Small intestine (tissue), 7 donors: ENCODE measurements at regions not wholly inside any gene's neighbourhood (a gene's known extent, or its start where the extent isn't known, plus 50 kb on each side); places are given as distances from the start of the nearest gene placed in this dataset.

ENCODE experiments used
- DNase-seq, 2 donors: peaks; one replicate each; pipeline versions ENCODE4 v3.0.0 to v3.0.0-alpha.2; 2013
- FAIRE-seq: peaks from 2 replicates; lab custom pipeline; 2012; peaks lifted over from hg19 to GRCh38; lab: Jason Lieb, UNC
- H3K27ac ChIP-seq, 3 donors: one replicate each; pipeline ENCODE4 v1.5.1; 2013; ENCODE audit warnings: low read length in 2 of 3, mild to moderate bottlenecking in 2 of 3, control low read depth in 1 of 3, inconsistent platforms in 1 of 3, low read depth in 1 of 3, moderate library complexity in 1 of 3
- H3K27me3 ChIP-seq, 3 donors: one replicate each; pipeline ENCODE4 v1.6.1; 2013; ENCODE audit warnings: low read length in 3 of 3, inconsistent platforms in 1 of 3; ENCODE audit not compliant: control insufficient read depth in 3 of 3, insufficient read depth in 3 of 3
- H3K36me3 ChIP-seq, 3 donors: one replicate each; pipeline ENCODE4 v1.6.1; 2013; ENCODE audit warnings: low read length in 3 of 3, inconsistent platforms in 1 of 3, low read depth in 1 of 3, mild to moderate bottlenecking in 1 of 3, moderate library complexity in 1 of 3; ENCODE audit not compliant: control insufficient read depth in 3 of 3, insufficient read depth in 2 of 3
- H3K4me1 ChIP-seq, 3 donors: one replicate each; pipeline ENCODE4 v1.6.1; 2013; ENCODE audit warnings: low read length in 2 of 3, inconsistent platforms in 1 of 3, low read depth in 1 of 3, mild to moderate bottlenecking in 1 of 3, moderate library complexity in 1 of 3; ENCODE audit not compliant: control insufficient read depth in 3 of 3, insufficient read depth in 2 of 3
- H3K4me3 ChIP-seq, 3 donors: one replicate each; pipeline ENCODE4 v1.5.1; 2013; ENCODE audit warnings: low read length in 3 of 3, control low read depth in 1 of 3, inconsistent platforms in 1 of 3, low read depth in 1 of 3, mild to moderate bottlenecking in 1 of 3, moderate library complexity in 1 of 3
- H3K9me3 ChIP-seq, 2 donors: one replicate each; pipeline ENCODE4 v1.6.1; 2013; ENCODE audit warnings: low read depth in 1 of 2, low read length in 1 of 2; ENCODE audit not compliant: control insufficient read depth in 2 of 2, insufficient read depth in 1 of 2
- WGBS, 3 donors: extraction: QIAGEN DNeasy Blood & Tissue Kit; methylation state at CpG; one replicate each; pipeline ENCODE4 v1.1.7; 2013; 5-methylcytosine and 5-hydroxymethylcytosine counted together
- donor health status: healthy with polysubstance abuse.
- donor health status: control.
- donor health status: control.
- donor health status: Bipolar disorder and iron deficiency.
- donor health status: healthy.

- DNase-seq: no peak
- Histone ChIP-seq H3K27me3 (peaks cover 0 to 7% (median 5%) of the 10 kb centered on the region in 3 donors), H3K4me3 (no peak overlapping the region), H3K27ac (no peak overlapping the region), H3K9me3 (no peaks in the 10 kb centered on the region), H3K36me3 (no peaks in the 10 kb centered on the region), H3K4me1 (no peaks in the 10 kb centered on the region)
- WGBS, 3 donors: 34 to 66% (median 49%) methylated on average over 3 of the region's 3 CpGs
- FAIRE-seq: no peak
These were observed 184.3 kb downstream of the ANXA2 start for GRCh38 chr15:60213377-60214000.

DNA sequence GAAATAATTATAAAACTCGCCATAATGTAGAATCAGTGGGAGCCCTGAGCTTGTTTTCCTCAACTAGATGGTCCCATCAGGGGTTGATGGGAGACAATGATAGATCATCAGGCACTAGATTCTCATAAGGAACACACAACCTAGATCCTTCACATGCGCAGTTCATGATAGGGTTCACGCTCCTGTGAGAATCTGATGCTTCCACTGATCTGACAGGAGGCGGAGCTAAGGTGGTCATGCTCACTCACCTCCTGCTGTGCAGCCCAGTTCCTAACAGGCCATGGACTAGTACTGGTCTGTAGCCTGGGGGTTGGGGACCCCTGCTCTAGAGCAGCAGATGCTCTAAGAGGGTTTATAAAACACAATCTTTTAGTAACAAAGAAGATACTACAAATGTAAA lies 183.6 kb downstream of the ANXA2 start:
- H3K9me3 ChIP-seq: no peaks in the 10 kb centered on the region
- H3K27me3 ChIP-seq: peaks cover 0 to 7% (median 5%) of the 10 kb centered on the region in 3 donors
- no peak for DNase-seq
- no peak overlapping the region for H3K27ac ChIP-seq
- FAIRE-seq: no peak
- H3K4me1 ChIP-seq: no peaks in the 10 kb centered on the region
- WGBS, 3 donors: 84 to 91% (median 91%) methylated on average over 4 of the region's 4 CpGs
- H3K4me3 ChIP-seq: no peak overlapping the region
- no peaks in the 10 kb centered on the region for H3K36me3 ChIP-seq

DNA sequence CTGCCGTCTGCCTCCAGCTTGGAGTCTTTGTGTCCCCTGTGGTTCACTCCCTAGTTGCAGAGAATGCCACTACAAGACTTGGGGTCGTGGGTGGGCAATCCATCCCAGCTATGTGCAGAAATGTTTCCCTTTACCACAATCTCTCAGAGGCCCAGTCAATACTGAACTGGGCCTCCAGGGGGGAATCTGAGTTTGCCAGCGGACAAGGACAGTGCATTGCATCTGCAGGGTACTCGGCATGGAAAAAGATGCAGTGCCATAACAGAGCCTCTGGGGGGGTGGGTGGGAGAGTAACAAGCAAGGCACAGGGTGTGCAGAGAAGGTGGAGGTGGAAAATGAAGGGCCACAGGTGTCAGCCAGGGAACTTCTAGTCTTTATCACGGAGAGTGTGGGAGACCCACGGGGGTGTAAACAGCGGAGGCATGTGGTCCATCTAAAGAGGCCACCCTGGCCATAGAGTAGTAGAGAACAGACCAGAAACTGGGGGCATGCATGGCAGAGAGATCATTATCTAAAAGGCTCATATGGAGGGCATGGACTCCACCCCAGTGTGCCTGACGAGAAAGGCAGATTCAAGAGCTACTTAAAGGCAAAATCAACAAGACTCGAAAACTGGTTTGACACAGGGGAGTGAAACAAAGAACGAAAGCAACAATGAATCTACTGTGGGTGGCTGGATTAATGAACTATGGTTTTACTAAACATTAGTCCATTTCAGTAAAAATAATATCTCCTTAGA lies 182.4 kb downstream of the ANXA2 start:
- no peaks in the 10 kb centered on the region for H3K36me3 ChIP-seq
- H3K4me3 ChIP-seq: no peak overlapping the region
- no peaks in the 10 kb centered on the region for H3K9me3 ChIP-seq
- peaks cover 0 to 7% (median 5%) of the 10 kb centered on the region in 3 donors for H3K27me3 ChIP-seq
- DNase-seq (no peak), FAIRE-seq (no peak)
- WGBS, 3 donors: 56 to 65% (median 58%) methylated on average over 10 of the region's 10 CpGs
- H3K4me1 ChIP-seq: no peaks in the 10 kb centered on the region
- no peak overlapping the region for H3K27ac ChIP-seq

DNA sequence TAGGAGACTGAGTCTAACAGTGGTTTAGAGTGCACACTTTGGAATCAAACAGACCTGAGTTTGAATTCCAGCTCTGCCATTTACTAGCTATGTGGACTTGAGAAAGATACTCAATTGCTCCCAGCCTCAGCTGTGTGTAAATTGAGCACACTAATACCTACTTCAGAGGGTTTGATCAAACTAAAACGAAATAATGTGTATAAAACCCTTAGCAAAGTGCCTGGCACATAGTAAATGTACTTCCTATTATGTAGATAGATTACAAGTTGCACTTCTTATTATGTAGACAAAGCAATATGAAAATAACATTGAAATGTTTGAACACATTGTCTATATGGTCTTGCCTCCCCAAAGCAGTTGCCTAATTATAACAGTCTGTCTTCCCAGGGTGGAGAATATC lies 180.6 kb downstream of the ANXA2 start:
- Histone ChIP-seq H3K27ac (no peak overlapping the region), H3K4me3 (no peak overlapping the region), H3K4me1 (no peaks in the 10 kb centered on the region), H3K9me3 (no peaks in the 10 kb centered on the region), H3K36me3 (no peaks in the 10 kb centered on the region), H3K27me3 (peaks cover 0 to 7% (median 5%) of the 10 kb centered on the region in 3 donors)
- FAIRE-seq: no peak
- 31 to 57% (median 35%) methylated on average over 1 of the region's 1 CpG for whole genome bisulfite sequencing, 3 donors
- no peak for DNase-seq

- Histone ChIP-seq H3K36me3 (no peaks in the 10 kb centered on the region), H3K27me3 (peaks cover 0 to 6% (median 5%) of the 10 kb centered on the region in 3 donors), H3K4me1 (no peaks in the 10 kb centered on the region), H3K9me3 (no peaks in the 10 kb centered on the region), H3K4me3 (no peak overlapping the region), H3K27ac (no peak overlapping the region)
- 69 to 80% (median 76%) methylated on average over 3 of the region's 3 CpGs for WGBS, 3 donors
- DNase-seq (no peak), FAIRE-seq (no peak)
These were observed 179.5 kb downstream of the ANXA2 start for GRCh38 chr15:60218256-60218655.

DNA sequence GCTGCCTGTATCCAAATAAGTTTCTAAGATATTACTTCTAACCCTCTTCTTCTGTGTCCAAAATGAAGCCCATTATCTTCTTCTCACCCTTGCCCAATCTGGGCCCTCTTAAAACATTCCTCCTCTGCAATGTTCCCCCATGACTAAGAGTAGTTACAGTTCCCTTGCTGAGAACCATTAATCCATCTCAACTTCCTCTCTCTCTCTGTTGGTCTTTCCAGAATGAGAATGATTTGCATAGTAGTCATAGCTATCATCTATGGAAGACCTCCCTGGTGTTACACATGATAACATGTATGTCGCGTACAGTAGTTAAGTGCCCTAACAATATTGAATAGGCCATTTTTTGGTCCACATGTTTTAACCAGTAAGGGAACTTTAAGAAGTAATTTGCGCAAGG lies 177.9 kb downstream of the ANXA2 start:
- WGBS, 3 donors: 96 to 98% (median 97%) methylated on average over 3 of the region's 3 CpGs
- FAIRE-seq: no peak
- no peak overlapping the region for H3K4me3 ChIP-seq

GRCh38 chr15:60221356-60221755 lies 176.4 kb downstream of the ANXA2 start:
- FAIRE-seq: no peak
- H3K4me1 ChIP-seq: no peaks in the 10 kb centered on the region
- DNase-seq: no peak
- H3K36me3 ChIP-seq: no peaks in the 10 kb centered on the region
- H3K9me3 ChIP-seq: no peaks in the 10 kb centered on the region
- H3K27ac ChIP-seq: no peak overlapping the region
- H3K27me3 ChIP-seq: peaks cover 0 to 5% (median 0%) of the 10 kb centered on the region in 3 donors
- H3K4me3 ChIP-seq: no peak overlapping the region

More for the DNA sequence above, 177.9 kb downstream of the ANXA2 start:
- DNase-seq: no peak
- Histone ChIP-seq H3K9me3 (no peaks in the 10 kb centered on the region), H3K4me1 (no peaks in the 10 kb centered on the region), H3K36me3 (no peaks in the 10 kb centered on the region), H3K27me3 (peaks cover 0 to 5% (median 4%) of the 10 kb centered on the region in 3 donors), H3K27ac (no peak overlapping the region)

DNA sequence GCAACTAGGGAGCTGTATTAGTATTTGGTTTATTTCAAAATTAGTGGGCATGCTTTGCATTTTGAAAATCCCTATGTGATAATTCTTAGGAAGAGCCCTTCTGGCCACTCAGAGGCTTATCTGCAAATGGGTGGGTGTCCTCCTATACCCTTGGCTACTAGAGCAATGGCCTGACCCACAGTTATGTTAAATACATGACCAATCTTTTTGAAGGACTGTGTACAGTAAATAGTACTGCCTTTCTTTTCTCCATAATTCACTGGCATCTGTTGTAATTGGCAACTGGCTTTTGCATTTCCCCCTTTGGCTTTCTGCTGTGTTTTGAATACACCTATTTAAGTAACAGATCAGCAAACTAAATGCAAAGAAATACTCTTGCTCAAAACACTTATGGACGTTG lies 175.4 kb downstream of the ANXA2 start:
- H3K4me1 ChIP-seq: no peaks in the 10 kb centered on the region
- no peaks in the 10 kb centered on the region for H3K9me3 ChIP-seq
- H3K4me3 ChIP-seq: no peak overlapping the region
- WGBS, 3 donors: 68 to 83% (median 73%) methylated on average over 1 of the region's 1 CpG
- no peak for FAIRE-seq
- DNase-seq: no peak
- H3K36me3 ChIP-seq: no peaks in the 10 kb centered on the region
- H3K27ac ChIP-seq: no peak overlapping the region
- peaks cover 0 to 3% (median 0%) of the 10 kb centered on the region in 3 donors for H3K27me3 ChIP-seq
